Mammary epithelial cell (primary cell): ENCODE measurements at regions not wholly inside any gene's neighbourhood (a gene's known extent, or its start where the extent isn't known, plus 50 kb on each side); places are given as distances from the start of the nearest gene placed in this dataset.
"Not testable (repeated sequence)": the region's sequence is repeated elsewhere in the genome, so short reads cannot be mapped to it uniquely, and the experiment has no call there.

ENCODE experiments used
- EZH2 ChIP-seq: IDR thresholded peaks from 2 replicates; pipeline ENCODE4 v1.6.1; 2012; ENCODE audit warnings: low read length, inconsistent platforms, borderline replicate concordance
- TF ChIP-seq, protein P1 (sequence below), 2 donors: IDR thresholded peaks in 1 of 2; conservative IDR thresholded peaks in 1 of 2; 2 replicates each; pipeline ENCODE4 v1.5.1; 2011 to 2012; ENCODE audit warnings: inconsistent platforms in 2 of 2, low read length in 2 of 2, mild to moderate bottlenecking in 2 of 2, control low read depth in 1 of 2, low read depth in 1 of 2; ENCODE audit not compliant: insufficient read depth in 1 of 2; ENCODE audit errors: extremely low read depth in 1 of 2

- TF ChIP-seq, protein P1, sequence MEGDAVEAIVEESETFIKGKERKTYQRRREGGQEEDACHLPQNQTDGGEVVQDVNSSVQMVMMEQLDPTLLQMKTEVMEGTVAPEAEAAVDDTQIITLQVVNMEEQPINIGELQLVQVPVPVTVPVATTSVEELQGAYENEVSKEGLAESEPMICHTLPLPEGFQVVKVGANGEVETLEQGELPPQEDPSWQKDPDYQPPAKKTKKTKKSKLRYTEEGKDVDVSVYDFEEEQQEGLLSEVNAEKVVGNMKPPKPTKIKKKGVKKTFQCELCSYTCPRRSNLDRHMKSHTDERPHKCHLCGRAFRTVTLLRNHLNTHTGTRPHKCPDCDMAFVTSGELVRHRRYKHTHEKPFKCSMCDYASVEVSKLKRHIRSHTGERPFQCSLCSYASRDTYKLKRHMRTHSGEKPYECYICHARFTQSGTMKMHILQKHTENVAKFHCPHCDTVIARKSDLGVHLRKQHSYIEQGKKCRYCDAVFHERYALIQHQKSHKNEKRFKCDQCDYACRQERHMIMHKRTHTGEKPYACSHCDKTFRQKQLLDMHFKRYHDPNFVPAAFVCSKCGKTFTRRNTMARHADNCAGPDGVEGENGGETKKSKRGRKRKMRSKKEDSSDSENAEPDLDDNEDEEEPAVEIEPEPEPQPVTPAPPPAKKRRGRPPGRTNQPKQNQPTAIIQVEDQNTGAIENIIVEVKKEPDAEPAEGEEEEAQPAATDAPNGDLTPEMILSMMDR (conservative IDR thresholded peaks at IDR 0.05 in 1 of 2, IDR thresholded peaks at IDR 0.05 in 1 of 2; ENCODE audit: extremely low read depth in 1 of 2, insufficient read depth in 1 of 2, low read depth in 1 of 2, low read length in 2 of 2): not testable (repeated sequence)
- not testable (repeated sequence) for TF ChIP-seq EZH2
These were observed 458.2 kb upstream of the GRM7 start for GRCh38 chr3:6402666-6403065.
